A549 (cell line): ENCODE measurements at regions not wholly inside any gene's neighbourhood (a gene's known extent, or its start where the extent isn't known, plus 50 kb on each side); places are given as distances from the start of the nearest gene placed in this dataset.

Source experiments
- CEBPB ChIP-seq, 2 experiments: fragments of >200 bp in 1 of 2; sonication (Bioruptor Twin) in 1 of 2; formaldehyde crosslinking in 1 of 2; IDR thresholded peaks; 2 replicates each; pipeline ENCODE4 v1.6.1; 2012 to 2016
- CHD2 ChIP-seq: fragments of 150-350 bp; IDR thresholded peaks from 2 replicates; pipeline ENCODE4 v1.6.1; 2014; ENCODE audit warnings: low read length; ENCODE audit not compliant: partially characterized antibody
- HMGXB4 ChIP-seq: fragments of 250-450 bp; sonication (Bioruptor Pico); IDR thresholded peaks from 2 replicates; pipeline ENCODE4 v1.5.0; 2021; ENCODE audit warnings: mild to moderate bottlenecking, moderate library complexity, borderline replicate concordance
- MAFK ChIP-seq: fragments of 450-650 bp; IDR thresholded peaks from 2 replicates; pipeline ENCODE4 v1.6.1; 2014; ENCODE audit not compliant: partially characterized antibody
- MAX ChIP-seq: IDR thresholded peaks from 2 replicates; pipeline ENCODE4 v1.6.1; 2012
- USF2 ChIP-seq: fragments of 450-650 bp; IDR thresholded peaks from 2 replicates; pipeline ENCODE4 v1.6.1; 2014; ENCODE audit warnings: antibody characterized with exemption
- TF ChIP-seq, protein P1 (sequence below): fragments of >200 bp; sonication (Bioruptor Twin); formaldehyde crosslinking; IDR thresholded peaks from 3 replicates; pipeline ENCODE4 v1.5.1; 2016

GRCh38 chr9:134236935-134237629, 72.7 kb upstream of the RNU6ATAC start:
- no peak for TF ChIP-seq CEBPB (IDR thresholded peaks at IDR 0.05)
- TF ChIP-seq MAFK: no peak
- TF ChIP-seq, protein P1, sequence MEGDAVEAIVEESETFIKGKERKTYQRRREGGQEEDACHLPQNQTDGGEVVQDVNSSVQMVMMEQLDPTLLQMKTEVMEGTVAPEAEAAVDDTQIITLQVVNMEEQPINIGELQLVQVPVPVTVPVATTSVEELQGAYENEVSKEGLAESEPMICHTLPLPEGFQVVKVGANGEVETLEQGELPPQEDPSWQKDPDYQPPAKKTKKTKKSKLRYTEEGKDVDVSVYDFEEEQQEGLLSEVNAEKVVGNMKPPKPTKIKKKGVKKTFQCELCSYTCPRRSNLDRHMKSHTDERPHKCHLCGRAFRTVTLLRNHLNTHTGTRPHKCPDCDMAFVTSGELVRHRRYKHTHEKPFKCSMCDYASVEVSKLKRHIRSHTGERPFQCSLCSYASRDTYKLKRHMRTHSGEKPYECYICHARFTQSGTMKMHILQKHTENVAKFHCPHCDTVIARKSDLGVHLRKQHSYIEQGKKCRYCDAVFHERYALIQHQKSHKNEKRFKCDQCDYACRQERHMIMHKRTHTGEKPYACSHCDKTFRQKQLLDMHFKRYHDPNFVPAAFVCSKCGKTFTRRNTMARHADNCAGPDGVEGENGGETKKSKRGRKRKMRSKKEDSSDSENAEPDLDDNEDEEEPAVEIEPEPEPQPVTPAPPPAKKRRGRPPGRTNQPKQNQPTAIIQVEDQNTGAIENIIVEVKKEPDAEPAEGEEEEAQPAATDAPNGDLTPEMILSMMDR: no peak
- TF ChIP-seq MAX: no peak
- no peak for TF ChIP-seq USF2
- TF ChIP-seq CHD2: no peak
- TF ChIP-seq HMGXB4 (CRISPR knock-in tag): no peak
